ENCODE measurements at regions not wholly inside any gene's neighbourhood (a gene's known extent, or its start where the extent isn't known, plus 50 kb on each side); places are given as distances from the start of the nearest gene placed in this dataset.
A peak's percentile ranks its signal among the peaks of the same experiment; 100 is the strongest.

DNA sequence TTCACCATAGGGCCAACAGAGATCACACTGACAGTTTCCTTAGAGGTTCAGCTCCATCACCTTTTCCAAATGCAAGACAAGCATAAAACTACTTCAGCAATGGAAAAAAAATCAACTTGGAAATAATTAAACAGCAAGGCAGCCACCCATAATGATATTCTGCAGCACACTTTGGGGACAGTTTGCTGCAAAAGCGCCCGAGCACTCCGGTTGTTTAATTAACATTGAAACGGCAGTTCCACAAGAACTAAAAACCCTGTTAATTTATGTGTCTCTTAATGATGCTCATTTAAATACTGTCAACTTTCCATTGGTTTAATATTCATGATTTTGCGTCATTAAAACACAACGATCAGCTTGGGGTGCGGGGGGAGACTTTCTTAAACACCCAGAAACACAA is 153.2 kb downstream of the ELAVL4 start (continued):
- TF ChIP-seq, protein P1, sequence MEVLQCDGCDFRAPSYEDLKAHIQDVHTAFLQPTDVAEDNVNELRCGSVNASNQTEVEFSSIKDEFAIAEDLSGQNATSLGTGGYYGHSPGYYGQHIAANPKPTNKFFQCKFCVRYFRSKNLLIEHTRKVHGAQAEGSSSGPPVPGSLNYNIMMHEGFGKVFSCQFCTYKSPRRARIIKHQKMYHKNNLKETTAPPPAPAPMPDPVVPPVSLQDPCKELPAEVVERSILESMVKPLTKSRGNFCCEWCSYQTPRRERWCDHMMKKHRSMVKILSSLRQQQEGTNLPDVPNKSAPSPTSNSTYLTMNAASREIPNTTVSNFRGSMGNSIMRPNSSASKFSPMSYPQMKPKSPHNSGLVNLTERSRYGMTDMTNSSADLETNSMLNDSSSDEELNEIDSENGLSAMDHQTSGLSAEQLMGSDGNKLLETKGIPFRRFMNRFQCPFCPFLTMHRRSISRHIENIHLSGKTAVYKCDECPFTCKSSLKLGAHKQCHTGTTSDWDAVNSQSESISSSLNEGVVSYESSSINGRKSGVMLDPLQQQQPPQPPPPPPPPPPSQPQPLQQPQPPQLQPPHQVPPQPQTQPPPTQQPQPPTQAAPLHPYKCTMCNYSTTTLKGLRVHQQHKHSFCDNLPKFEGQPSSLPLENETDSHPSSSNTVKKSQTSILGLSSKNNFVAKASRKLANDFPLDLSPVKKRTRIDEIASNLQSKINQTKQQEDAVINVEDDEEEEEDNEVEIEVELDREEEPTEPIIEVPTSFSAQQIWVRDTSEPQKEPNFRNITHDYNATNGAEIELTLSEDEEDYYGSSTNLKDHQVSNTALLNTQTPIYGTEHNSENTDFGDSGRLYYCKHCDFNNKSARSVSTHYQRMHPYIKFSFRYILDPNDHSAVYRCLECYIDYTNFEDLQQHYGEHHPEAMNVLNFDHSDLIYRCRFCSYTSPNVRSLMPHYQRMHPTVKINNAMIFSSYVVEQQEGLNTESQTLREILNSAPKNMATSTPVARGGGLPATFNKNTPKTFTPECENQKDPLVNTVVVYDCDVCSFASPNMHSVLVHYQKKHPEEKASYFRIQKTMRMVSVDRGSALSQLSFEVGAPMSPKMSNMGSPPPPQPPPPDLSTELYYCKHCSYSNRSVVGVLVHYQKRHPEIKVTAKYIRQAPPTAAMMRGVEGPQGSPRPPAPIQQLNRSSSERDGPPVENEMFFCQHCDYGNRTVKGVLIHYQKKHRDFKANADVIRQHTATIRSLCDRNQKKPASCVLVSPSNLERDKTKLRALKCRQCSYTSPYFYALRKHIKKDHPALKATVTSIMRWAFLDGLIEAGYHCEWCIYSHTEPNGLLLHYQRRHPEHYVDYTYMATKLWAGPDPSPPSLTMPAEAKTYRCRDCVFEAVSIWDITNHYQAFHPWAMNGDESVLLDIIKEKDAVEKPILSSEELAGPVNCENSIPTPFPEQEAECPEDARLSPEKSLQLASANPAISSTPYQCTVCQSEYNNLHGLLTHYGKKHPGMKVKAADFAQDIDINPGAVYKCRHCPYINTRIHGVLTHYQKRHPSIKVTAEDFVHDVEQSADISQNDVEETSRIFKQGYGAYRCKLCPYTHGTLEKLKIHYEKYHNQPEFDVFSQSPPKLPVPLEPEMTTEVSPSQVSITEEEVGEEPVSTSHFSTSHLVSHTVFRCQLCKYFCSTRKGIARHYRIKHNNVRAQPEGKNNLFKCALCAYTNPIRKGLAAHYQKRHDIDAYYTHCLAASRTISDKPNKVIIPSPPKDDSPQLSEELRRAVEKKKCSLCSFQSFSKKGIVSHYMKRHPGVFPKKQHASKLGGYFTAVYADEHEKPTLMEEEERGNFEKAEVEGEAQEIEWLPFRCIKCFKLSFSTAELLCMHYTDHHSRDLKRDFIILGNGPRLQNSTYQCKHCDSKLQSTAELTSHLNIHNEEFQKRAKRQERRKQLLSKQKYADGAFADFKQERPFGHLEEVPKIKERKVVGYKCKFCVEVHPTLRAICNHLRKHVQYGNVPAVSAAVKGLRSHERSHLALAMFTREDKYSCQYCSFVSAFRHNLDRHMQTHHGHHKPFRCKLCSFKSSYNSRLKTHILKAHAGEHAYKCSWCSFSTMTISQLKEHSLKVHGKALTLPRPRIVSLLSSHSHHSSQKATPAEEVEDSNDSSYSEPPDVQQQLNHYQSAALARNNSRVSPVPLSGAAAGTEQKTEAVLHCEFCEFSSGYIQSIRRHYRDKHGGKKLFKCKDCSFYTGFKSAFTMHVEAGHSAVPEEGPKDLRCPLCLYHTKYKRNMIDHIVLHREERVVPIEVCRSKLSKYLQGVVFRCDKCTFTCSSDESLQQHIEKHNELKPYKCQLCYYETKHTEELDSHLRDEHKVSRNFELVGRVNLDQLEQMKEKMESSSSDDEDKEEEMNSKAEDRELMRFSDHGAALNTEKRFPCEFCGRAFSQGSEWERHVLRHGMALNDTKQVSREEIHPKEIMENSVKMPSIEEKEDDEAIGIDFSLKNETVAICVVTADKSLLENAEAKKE (CRISPR knock-in tag; IDR thresholded peaks at IDR 0.05), result no peak

DNA sequence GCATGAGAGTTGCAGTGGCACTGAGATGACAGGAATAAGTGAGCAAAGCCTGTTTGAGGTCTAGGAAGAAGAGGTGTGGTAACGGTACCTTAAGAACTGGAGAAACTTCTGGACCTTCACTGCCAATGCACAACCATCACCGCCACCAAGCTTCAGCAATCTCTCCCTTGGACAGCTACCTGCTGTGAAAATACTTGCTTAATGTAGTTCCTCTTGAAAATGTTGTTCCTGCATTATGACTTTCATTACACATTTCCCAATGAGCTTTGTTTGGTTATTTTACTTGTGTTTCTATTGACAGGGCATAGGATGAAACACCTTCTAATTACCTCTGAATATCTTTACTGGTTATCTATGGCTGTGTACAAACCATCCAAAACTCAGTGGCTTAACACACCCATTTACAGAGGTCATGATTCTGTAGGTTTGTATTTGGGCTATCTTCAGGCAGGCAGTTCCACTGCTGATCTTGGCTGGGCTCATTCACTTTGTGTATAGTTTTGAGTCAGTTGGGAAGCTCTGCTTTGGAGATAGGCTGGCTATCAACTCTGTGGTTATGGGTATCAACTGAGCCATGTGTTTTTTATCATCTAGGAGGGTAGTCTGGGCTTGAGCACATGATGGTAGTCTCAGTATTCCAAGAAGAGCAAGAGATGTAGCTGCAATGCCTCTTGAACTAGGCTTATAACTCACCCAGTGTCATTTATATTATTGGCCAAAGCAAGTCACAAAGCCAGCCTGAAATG is 149.4 kb downstream of the ELAVL4 start:
- Histone ChIP-seq H3K79me2 (replicated peaks; ENCODE audit: insufficient read depth) (no peaks in the 10 kb centered on the region), H3K36me3 (ENCODE audit: insufficient read depth) (no peaks in the 10 kb centered on the region), H3K27me3 (ENCODE audit: insufficient read depth) (no peaks in the 10 kb centered on the region), H3K4me1 (ENCODE audit: insufficient read depth) (no peaks in the 10 kb centered on the region), H3K27ac (ENCODE audit: low read depth) (no peak overlapping the region), H2AFZ (no peak overlapping the region), H3K4me3 (no peak overlapping the region), H3K9me2 (ENCODE audit: insufficient read depth) (no peaks in the 10 kb centered on the region), H3K4me2 (no peak overlapping the region), H4K20me1 (replicated peaks; ENCODE audit: insufficient read depth) (no peaks in the 10 kb centered on the region), H3F3A (replicated peaks; ENCODE audit: low read depth) (no peaks in the 10 kb centered on the region)
- Mint-ChIP-seq H3K9me3 (no peaks in the 10 kb centered on the region), H3K4me1 (peaks cover under 1% of the 10 kb centered on the region; the same call in 2 of the 3 replicates), H3K27ac (no peak overlapping the region), H3K36me3 (ENCODE audit: low read depth) (no peaks in the 10 kb centered on the region), H3K4me3 (no peak overlapping the region), H3K27me3 (ENCODE audit: insufficient read depth, low read depth, poor library complexity) (peaks cover 2% of the 10 kb centered on the region)
- ATAC-seq (no peak), DNase-seq (ENCODE audit: low spot score) (no peak)
- no peak for TF ChIP-seq EZH2 (IDR thresholded peaks at IDR 0.05; ENCODE audit: low read depth, unreplicated experiment)
- TF ChIP-seq, protein P1 (CRISPR knock-in tag; IDR thresholded peaks at IDR 0.05), result no peak
- TF ChIP-seq POLR2AphosphoS5 (IDR thresholded peaks at IDR 0.05; ENCODE audit: low read depth), result no peak
- TF ChIP-seq REST (IDR thresholded peaks at IDR 0.05; ENCODE audit: unreplicated experiment), result peak; percentile 38

Measured in GM23338 (cell line).